ENCODE measurements at regions not wholly inside any gene's neighbourhood (a gene's known extent, or its start where the extent isn't known, plus 50 kb on each side); places are given as distances from the start of the nearest gene placed in this dataset.
A peak's percentile ranks its signal among the peaks of the same experiment; 100 is the strongest.

DNA sequence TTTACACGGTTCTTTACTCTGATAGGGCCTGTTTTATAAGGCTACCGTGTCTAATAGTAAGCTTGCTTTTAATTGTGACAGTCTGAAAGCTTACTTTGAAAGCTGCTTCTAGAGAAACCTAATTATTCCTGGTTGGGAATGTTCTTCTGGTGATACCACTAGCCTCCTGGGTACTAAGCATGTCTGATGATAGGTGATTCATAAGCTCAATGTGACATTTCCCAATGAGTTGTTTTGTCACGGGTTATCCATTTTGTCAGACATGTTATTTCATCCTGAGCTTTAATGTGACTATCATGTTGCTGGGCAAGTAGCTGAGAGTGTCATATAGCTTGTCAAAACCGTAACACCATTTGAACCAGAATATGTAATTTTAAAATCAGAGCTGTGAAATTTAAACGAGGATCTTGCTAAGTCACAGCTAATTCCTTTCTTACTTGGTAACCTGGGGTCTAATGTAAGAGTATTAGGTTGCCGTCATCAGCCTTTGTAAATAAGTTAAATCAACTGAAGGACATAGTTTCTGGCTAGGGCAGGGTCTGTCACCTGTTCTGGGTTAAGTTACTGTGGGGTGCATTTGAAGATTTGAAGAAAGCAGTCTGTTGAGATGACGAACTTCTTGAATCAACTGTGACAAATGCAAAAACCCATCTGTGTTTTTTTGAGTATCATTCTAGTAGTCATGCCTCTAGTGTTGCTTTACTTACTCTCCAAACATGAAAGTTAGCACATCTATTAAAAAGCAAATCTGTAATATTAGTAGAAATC is 529.2 kb downstream of the USP25 start:
- H3K36me3 Mint-ChIP-seq, result peaks cover 3% of the 10 kb centered on the region

DNA sequence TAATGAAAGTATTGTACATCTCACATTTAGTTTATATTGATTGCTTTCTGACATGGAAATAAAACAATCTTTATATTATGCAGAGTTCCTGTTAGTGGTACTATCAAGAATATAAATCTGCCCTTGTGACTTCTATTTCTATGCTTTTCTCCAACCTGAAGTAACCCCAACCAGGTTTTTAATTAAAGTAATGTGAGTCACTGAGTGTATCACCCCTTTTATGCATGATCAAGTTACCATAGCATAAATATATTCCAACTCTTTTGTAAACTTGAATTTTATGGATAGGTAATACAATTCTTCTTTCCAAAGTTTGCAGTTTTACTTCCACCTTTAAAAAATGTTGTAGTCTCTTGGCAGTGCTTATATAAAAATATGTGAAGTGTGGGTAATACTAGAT is 532.3 kb downstream of the USP25 start:
- TF ChIP-seq CTCF (IDR thresholded peaks at IDR 0.05; ENCODE audit: unreplicated experiment), result no peak
- no peak overlapping the region for H3K4me3 Mint-ChIP-seq
- no peak overlapping the region for H3K27ac Mint-ChIP-seq
- H3K9me3 Mint-ChIP-seq, result peaks cover 4% of the 10 kb centered on the region
- peaks cover 10% of the 10 kb centered on the region for H3K36me3 Mint-ChIP-seq
- H3K4me1 Mint-ChIP-seq, result peaks cover 24% of the 10 kb centered on the region
- no peaks in the 10 kb centered on the region for H3K27me3 Mint-ChIP-seq (ENCODE audit: low read depth)
- no peak for DNase-seq (ENCODE audit: low spot score in 2 of 2, unreplicated experiment in 2 of 2)

More for the DNA sequence above, 529.2 kb downstream of the USP25 start:
- Mint-ChIP-seq H3K27ac (peak overlapping the region; percentile 22), H3K4me3 (no peak overlapping the region), H3K9me3 (no peaks in the 10 kb centered on the region), H3K4me1 (peaks cover 24% of the 10 kb centered on the region), H3K27me3 (ENCODE audit: low read depth) (no peaks in the 10 kb centered on the region)
- no peak for TF ChIP-seq CTCF (IDR thresholded peaks at IDR 0.05; ENCODE audit: unreplicated experiment)
- DNase-seq (ENCODE audit: low spot score in 2 of 2, unreplicated experiment in 2 of 2), result no peak

DNA sequence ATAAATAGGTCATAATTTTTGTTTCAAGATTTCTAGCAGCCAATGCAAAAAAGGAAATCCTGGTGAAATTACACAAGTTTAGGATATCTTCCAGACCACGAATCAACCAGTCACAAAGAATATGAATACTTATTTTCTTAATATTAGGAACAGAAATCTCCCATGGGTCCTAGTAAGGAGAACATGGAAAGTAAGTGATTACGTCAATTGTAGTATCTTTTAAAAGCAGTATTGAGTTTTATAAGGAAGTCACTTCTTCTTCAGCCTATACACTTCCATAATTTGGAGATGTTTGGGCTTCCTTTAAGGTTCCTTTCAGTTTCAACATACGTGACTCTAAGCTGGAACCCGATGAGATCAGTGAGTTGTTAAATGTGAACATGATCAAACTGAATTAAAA is 534.5 kb downstream of the USP25 start:
- H3K4me3 Mint-ChIP-seq, result no peak overlapping the region
- no peak for TF ChIP-seq CTCF (IDR thresholded peaks at IDR 0.05; ENCODE audit: unreplicated experiment)

GRCh38 chr21:16269476-16269875 is 539.7 kb downstream of the USP25 start:
- Mint-ChIP-seq H3K9me3 (peaks cover 4% of the 10 kb centered on the region), H3K27me3 (ENCODE audit: low read depth) (no peaks in the 10 kb centered on the region), H3K4me1 (no peaks in the 10 kb centered on the region), H3K27ac (peak overlapping the region; percentile 12), H3K4me3 (no peak overlapping the region), H3K36me3 (peaks cover 19% of the 10 kb centered on the region)
- no peak for DNase-seq (ENCODE audit: low spot score in 2 of 2, unreplicated experiment in 2 of 2)
- TF ChIP-seq CTCF (IDR thresholded peaks at IDR 0.05; ENCODE audit: unreplicated experiment), result no peak

More for the DNA sequence above, 534.5 kb downstream of the USP25 start:
- Mint-ChIP-seq H3K9me3 (peaks cover 4% of the 10 kb centered on the region), H3K4me1 (peaks cover 7% of the 10 kb centered on the region), H3K36me3 (peaks cover 12% of the 10 kb centered on the region), H3K27me3 (ENCODE audit: low read depth) (no peaks in the 10 kb centered on the region), H3K27ac (no peak overlapping the region)
- no peak for DNase-seq (ENCODE audit: low spot score in 2 of 2, unreplicated experiment in 2 of 2)

GRCh38 chr21:16279731-16280581 is 550.2 kb downstream of the USP25 start:
- no peaks in the 10 kb centered on the region for H3K27me3 Mint-ChIP-seq (ENCODE audit: low read depth)
- peaks cover 13% of the 10 kb centered on the region for H3K9me3 Mint-ChIP-seq
- H3K4me1 Mint-ChIP-seq, result peaks cover 53% of the 10 kb centered on the region
- TF ChIP-seq CTCF (IDR thresholded peaks at IDR 0.05; ENCODE audit: unreplicated experiment), result no peak
- H3K36me3 Mint-ChIP-seq, result peaks cover 14% of the 10 kb centered on the region
- peak overlapping the region; percentile 97 for H3K27ac Mint-ChIP-seq
- H3K4me3 Mint-ChIP-seq, result peak overlapping the region; percentile 60
- no peak for DNase-seq (ENCODE audit: low spot score in 2 of 2, unreplicated experiment in 2 of 2)

All from mesothelial cell of epicardium (in vitro differentiated cells).